Neural progenitor cell (in vitro differentiated cells): ENCODE measurements at regions not wholly inside any gene's neighbourhood (a gene's known extent, or its start where the extent isn't known, plus 50 kb on each side); places are given as distances from the start of the nearest gene placed in this dataset.

Source experiments
- CTCF ChIP-seq: fragments of 200-600 bp; sonication (generic); IDR thresholded peaks from 2 replicates; pipeline ENCODE4 v1.5.1; 2017; ENCODE audit warnings: antibody characterized with exemption, mild to moderate bottlenecking
- EZH2 ChIP-seq: fragments of 200-600 bp; sonication (generic); IDR thresholded peaks from 2 replicates; pipeline ENCODE4 v1.6.1; 2017; ENCODE audit warnings: antibody characterized with exemption, mild to moderate bottlenecking, moderate library complexity

GRCh38 chr1:87515781-87516180 lies 187.1 kb downstream of the LMO4 start:
- no peak for TF ChIP-seq CTCF
- no peak for TF ChIP-seq EZH2
